ENCODE measurements at regions not wholly inside any gene's neighbourhood (a gene's known extent, or its start where the extent isn't known, plus 50 kb on each side); places are given as distances from the start of the nearest gene placed in this dataset.

GRCh38 chr1:88133991-88134390 lies 550.1 kb upstream of the PKN2 start:
- Mint-ChIP-seq H3K36me3 (ENCODE audit: low read depth) (no peaks in the 10 kb centered on the region), H3K4me1 (ENCODE audit: low read depth) (no peaks in the 10 kb centered on the region), H3K4me3 (ENCODE audit: unreplicated experiment) (no peak overlapping the region), H3K27ac (ENCODE audit: unreplicated experiment) (no peak overlapping the region), H3K27me3 (ENCODE audit: low read depth) (peaks cover 1% of the 10 kb centered on the region), H3K9me3 (ENCODE audit: low read depth) (peaks cover 3% of the 10 kb centered on the region)
- no peak for TF ChIP-seq CTCF (IDR thresholded peaks at IDR 0.05)
- no peak for DNase-seq (ENCODE audit: low spot score)

- H3K27me3 Mint-ChIP-seq (ENCODE audit: low read depth): peaks cover 4% of the 10 kb centered on the region
- peaks cover 3% of the 10 kb centered on the region for H3K9me3 Mint-ChIP-seq (ENCODE audit: low read depth)
- no peak overlapping the region for H3K4me3 Mint-ChIP-seq (ENCODE audit: unreplicated experiment)
- TF ChIP-seq CTCF (IDR thresholded peaks at IDR 0.05): no peak
- no peaks in the 10 kb centered on the region for H3K36me3 Mint-ChIP-seq (ENCODE audit: low read depth)
- no peak for DNase-seq (ENCODE audit: low spot score)
- no peak overlapping the region for H3K27ac Mint-ChIP-seq (ENCODE audit: unreplicated experiment)
- H3K4me1 Mint-ChIP-seq (ENCODE audit: low read depth): no peaks in the 10 kb centered on the region
Measured at GRCh38 chr1:88134983-88135921, 548.8 kb upstream of the PKN2 start.

- H3K9me3 Mint-ChIP-seq (ENCODE audit: low read depth): no peaks in the 10 kb centered on the region
- no peak for TF ChIP-seq CTCF (IDR thresholded peaks at IDR 0.05)
- H3K4me3 Mint-ChIP-seq (ENCODE audit: unreplicated experiment): no peak overlapping the region
- DNase-seq (ENCODE audit: low spot score): no peak
- H3K27me3 Mint-ChIP-seq (ENCODE audit: low read depth): peaks cover 6% of the 10 kb centered on the region
- no peak overlapping the region for H3K27ac Mint-ChIP-seq (ENCODE audit: unreplicated experiment)
- no peaks in the 10 kb centered on the region for H3K36me3 Mint-ChIP-seq (ENCODE audit: low read depth)
- H3K4me1 Mint-ChIP-seq (ENCODE audit: low read depth): no peaks in the 10 kb centered on the region
Measured at GRCh38 chr1:88139633-88140032, 544.4 kb upstream of the PKN2 start.

GRCh38 chr1:88140325-88140724 lies 543.7 kb upstream of the PKN2 start:
- no peak for DNase-seq (ENCODE audit: low spot score)
- Mint-ChIP-seq H3K27me3 (ENCODE audit: low read depth) (peaks cover 9% of the 10 kb centered on the region), H3K9me3 (ENCODE audit: low read depth) (peaks cover 5% of the 10 kb centered on the region), H3K27ac (ENCODE audit: unreplicated experiment) (no peak overlapping the region), H3K36me3 (ENCODE audit: low read depth) (no peaks in the 10 kb centered on the region), H3K4me1 (ENCODE audit: low read depth) (no peaks in the 10 kb centered on the region), H3K4me3 (ENCODE audit: unreplicated experiment) (no peak overlapping the region)
- TF ChIP-seq CTCF (IDR thresholded peaks at IDR 0.05): no peak

GRCh38 chr1:88141499-88142074 lies 542.5 kb upstream of the PKN2 start:
- no peak overlapping the region for H3K4me3 Mint-ChIP-seq (ENCODE audit: unreplicated experiment)
- H3K9me3 Mint-ChIP-seq (ENCODE audit: low read depth): peaks cover 7% of the 10 kb centered on the region
- DNase-seq (ENCODE audit: low spot score): no peak
- H3K27me3 Mint-ChIP-seq (ENCODE audit: low read depth): peaks cover 11% of the 10 kb centered on the region
- H3K4me1 Mint-ChIP-seq (ENCODE audit: low read depth): no peaks in the 10 kb centered on the region
- no peak for TF ChIP-seq CTCF (IDR thresholded peaks at IDR 0.05)
- H3K27ac Mint-ChIP-seq (ENCODE audit: unreplicated experiment): no peak overlapping the region
- H3K36me3 Mint-ChIP-seq (ENCODE audit: low read depth): no peaks in the 10 kb centered on the region
